Activated naive CD4-positive, alpha-beta T cell treated with anti-CD3 and anti-CD28 coated beads, Interleukin-2, amount 50 U/mL, for 16 hours (primary cell): ENCODE measurements at regions not wholly inside any gene's neighbourhood (a gene's known extent, or its start where the extent isn't known, plus 50 kb on each side); places are given as distances from the start of the nearest gene placed in this dataset.

Experiments
- DNase-seq: peaks from one replicate; pipeline ENCODE4 v3.0.0-alpha.2; 2020

GRCh38 chr10:44477046-44477425 is 92.1 kb upstream of the CXCL12 start:
- DNase-seq, result no peak

DNA sequence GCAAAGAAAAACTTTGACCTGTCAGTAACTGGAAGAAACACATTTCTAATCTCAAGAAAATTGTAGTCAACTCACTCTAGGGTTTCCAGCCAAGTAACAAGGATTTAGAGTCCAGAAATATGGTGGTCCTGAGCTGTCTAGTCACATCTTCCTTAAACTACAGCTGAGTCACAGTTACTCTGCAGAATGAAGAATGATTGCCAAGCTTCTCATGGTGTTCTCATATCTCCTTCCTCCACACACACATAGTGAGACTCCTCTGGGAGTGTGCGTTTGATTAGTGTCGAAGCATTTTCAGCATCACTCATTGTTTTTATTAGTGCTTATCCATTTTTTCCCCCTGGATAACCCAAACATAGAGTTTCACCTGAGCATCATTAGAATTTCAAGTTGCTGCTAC is 93.1 kb upstream of the CXCL12 start:
- DNase-seq, result no peak

GRCh38 chr10:44478876-44479705 is 94.2 kb upstream of the CXCL12 start:
- no peak for DNase-seq

GRCh38 chr10:44492678-44493077 is 107.8 kb upstream of the CXCL12 start:
- no peak for DNase-seq

DNA sequence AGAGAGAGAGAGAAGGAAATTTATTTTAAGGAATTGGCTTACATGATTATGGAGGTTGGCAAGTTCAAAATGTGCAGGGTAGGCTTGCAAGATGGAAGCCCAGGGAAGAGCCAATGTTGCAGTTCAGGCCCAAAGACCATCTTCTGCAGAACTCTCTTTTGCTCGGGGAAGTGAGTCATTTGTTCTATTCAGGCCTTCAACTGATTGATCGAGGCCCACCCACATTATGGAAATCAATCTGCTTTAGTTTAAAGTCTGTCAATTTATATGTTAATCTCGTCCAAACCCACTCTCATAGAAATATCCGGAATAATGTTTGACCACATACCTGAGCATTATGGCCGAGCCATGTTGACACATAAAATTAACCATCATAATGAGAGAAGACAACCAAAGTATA is 113.3 kb upstream of the CXCL12 start:
- DNase-seq, result no peak

DNA sequence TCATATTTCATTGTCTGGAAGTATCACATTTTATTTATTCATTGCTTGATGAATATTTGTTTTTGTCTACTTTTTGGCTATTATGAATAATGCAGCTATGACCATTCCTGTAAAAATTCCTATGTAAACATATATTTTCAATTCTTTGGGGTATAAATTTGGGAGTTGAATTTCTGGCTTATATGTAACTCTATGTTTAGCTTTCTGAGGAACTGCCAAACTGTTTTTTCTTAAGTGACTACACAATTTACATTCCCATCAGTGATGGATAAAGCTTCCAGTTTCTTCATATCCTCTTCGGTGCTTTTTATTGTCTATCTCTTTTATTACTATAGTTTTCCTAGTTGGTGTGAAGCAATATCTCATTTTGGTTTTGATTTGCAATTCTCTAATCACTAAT is 115.6 kb upstream of the CXCL12 start:
- DNase-seq, result no peak

DNA sequence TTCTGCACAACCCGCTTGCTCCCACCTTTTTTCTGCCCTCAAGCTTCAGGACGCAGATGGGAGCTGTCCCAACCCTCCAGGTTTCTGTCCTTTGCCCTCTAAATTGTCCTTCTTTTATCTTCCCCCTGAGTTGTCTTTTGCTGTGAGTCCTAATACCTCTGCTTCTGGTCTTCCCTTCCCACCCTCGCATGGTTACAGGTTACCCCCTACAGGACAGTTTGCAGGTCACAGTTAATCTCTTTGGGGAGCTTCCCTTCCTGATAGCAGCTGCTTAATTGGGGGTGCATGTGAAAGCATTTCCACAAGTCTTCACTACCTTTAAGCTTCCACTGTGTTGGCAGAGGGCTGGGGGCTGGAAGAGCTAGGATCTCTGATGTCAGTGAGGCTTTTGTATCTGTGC is 121.5 kb upstream of the CXCL12 start:
- no peak for DNase-seq

- DNase-seq, result no peak
These were observed 125.7 kb upstream of the CXCL12 start for GRCh38 chr10:44510379-44511115.

DNA sequence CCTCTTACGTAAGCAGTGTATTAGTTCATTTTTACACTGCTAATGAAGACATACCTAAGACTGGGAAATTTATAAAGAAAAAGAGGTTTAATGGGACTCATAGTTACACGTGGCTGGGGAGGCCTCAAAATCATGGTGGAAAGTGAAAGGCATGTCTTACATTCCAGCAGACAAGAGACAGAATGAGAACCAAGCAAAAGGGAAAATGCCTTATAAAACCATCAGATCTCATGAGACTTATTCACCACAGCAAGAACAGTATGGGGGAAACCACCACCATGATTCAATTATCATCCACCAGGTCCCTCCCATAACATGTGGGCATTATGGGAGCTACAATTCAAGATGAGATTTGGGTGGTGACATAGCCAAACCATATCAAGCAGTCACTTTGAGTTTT is 126.3 kb upstream of the CXCL12 start:
- no peak for DNase-seq

DNA sequence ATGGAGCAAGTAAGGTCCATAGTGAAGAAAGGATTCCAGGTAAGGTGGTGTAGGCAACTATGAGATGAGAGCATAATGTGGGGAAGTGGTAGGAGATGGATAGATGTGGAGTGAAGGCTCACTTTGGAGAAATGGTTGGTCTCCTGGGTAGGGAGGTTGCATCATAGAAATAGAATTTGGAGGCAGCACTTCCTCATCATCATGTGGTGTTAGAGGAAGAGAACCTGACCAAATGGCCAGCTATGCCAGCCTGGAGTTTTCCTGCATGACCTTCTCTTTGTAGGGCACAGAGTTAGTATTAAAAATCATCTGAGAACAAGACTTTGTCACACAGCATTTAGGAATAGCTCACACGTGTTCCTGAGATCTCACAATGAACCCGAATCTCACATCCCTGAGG is 126.7 kb upstream of the CXCL12 start:
- DNase-seq, result no peak

DNA sequence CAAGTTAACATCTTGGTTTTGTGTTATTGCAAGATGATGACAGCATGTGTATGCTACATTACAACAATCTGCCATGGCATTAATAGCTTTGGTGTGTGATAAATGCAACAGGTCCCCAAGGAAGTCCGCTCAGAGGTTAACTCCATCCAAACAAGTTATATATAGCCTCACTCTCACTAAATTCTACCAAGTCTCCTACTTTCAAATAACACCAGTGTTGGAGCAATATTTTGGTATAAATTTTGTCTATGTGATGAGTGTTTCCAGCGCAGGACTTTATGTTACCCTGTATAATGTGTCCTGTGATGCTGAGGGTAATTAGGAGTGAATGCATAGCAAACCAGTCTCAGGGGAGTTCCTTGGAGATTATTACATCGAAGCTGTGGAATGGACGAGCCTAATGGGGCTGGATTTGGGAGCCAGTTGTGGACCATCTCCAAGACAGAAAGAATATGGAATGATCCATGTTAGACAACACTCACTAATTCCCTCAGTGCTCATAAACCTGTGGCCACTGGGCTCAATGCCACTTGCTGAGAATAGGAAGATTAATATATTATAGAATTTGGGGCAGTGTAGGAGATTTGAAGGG is 127.6 kb upstream of the CXCL12 start:
- no peak for DNase-seq

DNA sequence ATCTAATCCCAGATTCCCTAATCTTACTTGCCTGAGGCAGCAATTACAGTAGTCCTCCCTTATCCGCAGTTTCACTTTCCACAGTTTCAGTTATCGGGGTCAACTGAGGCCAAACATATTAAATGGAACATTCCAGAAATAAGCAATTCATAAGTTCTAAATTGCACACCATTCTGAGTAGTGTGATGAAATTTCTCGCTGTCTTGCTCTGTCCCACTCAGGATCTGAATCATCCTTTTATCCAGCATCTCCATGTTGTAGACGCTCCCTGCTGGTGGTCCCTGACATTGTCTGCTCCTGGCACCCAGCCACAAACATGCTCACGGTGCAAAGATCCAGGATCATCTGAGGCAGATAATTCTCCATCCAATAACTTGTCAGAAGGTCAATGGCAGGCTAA is 128.7 kb upstream of the CXCL12 start:
- DNase-seq, result no peak

GRCh38 chr10:44516891-44517290 is 132.0 kb upstream of the CXCL12 start:
- DNase-seq, result no peak

DNA sequence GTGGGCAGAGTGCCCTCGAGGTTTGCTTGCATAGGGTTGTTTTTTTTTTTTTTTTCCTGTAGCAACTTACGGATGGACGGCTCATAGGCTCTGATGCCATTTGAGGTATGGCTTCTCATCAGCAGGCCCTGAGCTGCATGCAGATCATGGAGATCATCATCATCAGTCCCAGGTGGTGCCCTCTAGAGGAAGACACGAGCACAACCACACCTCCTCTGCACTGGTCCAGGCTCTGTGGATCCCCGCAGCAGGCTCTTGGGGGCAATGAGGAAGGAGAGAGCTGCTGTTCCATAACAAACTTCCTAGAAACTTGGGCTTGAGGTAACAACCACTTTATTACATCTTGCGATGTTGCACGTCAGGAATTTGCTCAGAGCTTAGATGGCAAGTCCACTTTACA is 132.7 kb upstream of the CXCL12 start:
- DNase-seq, result no peak

DNA sequence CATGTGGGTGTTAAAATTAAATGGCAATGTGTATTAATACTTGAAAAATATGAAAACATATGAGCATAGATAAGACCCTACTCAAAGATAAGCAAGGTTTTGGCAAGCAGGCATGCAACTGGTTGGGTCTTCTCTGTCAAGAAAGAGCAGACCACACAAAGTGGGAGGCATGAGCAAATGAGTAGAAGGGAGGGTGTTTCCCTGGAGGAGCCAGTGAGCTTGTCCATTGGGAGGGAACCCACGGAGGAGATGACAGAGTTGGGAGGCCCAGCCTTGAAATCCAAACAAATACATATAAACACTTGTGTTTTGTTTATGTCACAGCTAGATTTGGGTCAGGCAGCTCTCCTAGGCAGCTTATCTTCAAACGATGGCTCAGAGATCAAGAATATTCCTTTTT is 134.5 kb upstream of the CXCL12 start:
- no peak for DNase-seq

DNA sequence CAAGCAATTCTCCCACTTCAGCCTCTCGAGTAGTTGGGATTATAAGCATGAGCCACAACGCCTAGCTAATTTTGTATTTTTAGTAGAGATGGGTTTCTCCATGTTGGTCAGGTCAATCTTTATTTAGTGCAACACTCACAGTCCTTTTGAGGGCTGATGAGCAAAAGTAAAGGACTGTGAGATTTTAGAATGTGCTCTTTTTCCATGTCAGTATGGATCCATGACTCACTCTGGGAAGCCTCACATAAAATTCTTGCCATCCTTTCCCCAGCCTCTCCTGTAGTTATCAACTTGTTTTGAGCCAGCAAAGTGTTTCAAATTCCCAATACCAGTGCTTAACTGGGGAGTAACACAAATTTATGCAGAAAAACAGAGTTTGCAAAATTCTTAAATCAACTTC is 135.8 kb upstream of the CXCL12 start:
- no peak for DNase-seq

DNA sequence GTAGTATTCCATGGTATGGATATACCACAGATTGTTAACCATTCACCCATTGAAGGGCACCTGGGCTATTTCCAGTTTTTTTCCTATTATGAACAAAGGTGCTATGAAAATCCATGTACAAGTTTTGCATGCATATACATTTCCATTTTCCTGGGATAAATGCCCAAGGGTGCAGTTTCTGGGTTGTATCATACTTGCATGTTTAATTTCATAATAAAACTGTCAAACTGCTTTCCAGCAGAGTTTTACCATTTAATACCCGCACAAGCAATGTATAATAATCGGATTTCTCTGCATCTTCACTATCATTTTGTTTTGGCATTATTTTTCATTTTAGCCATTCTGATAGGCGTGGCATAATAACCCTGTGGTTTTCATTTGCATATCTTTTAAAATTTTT is 154.3 kb upstream of the CXCL12 start:
- DNase-seq, result no peak

GRCh38 chr10:44552726-44553125 is 167.8 kb upstream of the CXCL12 start:
- no peak for DNase-seq

- DNase-seq, result no peak
These were observed 172.8 kb upstream of the CXCL12 start for GRCh38 chr10:44557596-44558191.

DNA sequence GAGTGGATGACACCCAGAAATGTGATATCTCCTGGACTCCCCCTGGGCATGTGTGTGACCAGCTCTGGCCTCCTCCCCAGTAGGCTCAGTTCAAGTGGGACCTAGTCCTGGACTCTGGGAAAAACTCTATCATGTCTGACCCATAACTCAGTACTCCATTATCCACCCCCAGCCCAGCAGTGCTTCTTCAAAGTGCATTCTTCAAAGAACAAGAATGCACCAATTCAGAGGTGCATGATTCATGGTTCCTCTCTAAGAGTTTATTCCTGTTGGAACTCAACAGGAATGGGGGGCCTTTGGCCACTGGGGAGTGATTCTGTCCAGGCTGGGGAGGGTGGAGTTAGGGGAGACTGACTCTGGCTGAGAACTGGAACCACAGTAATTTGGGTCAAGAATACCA is 173.6 kb upstream of the CXCL12 start:
- DNase-seq, result no peak

GRCh38 chr10:44564361-44564760 is 179.5 kb upstream of the CXCL12 start:
- no peak for DNase-seq

- DNase-seq, result no peak
These were observed 179.9 kb upstream of the CXCL12 start for GRCh38 chr10:44564790-44565189.

GRCh38 chr10:44566786-44567185 is 181.9 kb upstream of the CXCL12 start:
- no peak for DNase-seq

- no peak for DNase-seq
These were observed 182.6 kb upstream of the CXCL12 start for GRCh38 chr10:44567471-44567870.
